GM18520 (cell line): ENCODE measurements at regions not wholly inside any gene's neighbourhood (a gene's known extent, or its start where the extent isn't known, plus 50 kb on each side); places are given as distances from the start of the nearest gene placed in this dataset.
"Not testable (repeated sequence)": the region's sequence is repeated elsewhere in the genome, so short reads cannot be mapped to it uniquely, and the experiment has no call there.

Experiments used
- ATAC-seq: cut with Tn5 transposase; IDR thresholded peaks from one replicate; pipeline ENCODE4 v1.9.1; 2021; ENCODE audit not compliant: unreplicated experiment

DNA sequence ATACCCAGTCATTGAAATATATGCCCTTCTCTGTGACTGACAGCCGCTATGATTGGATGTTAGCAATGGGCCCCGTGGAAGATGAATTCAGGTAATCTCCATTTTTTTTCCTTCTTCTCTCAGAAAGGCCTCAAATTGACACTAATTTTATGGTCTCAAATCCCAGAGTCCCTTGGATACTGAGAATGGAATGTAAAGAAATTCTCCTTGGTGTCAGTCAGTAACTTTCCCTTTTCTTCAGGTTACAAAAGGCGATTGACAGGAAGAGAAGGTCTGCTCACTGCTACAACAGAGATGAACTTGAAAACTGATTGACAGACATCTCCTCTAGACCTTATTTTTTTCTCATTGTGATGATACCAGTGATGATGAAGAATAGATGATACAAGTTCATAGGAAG is 748.3 kb downstream of the MAT2B start:
- ATAC-seq: no peak

DNA sequence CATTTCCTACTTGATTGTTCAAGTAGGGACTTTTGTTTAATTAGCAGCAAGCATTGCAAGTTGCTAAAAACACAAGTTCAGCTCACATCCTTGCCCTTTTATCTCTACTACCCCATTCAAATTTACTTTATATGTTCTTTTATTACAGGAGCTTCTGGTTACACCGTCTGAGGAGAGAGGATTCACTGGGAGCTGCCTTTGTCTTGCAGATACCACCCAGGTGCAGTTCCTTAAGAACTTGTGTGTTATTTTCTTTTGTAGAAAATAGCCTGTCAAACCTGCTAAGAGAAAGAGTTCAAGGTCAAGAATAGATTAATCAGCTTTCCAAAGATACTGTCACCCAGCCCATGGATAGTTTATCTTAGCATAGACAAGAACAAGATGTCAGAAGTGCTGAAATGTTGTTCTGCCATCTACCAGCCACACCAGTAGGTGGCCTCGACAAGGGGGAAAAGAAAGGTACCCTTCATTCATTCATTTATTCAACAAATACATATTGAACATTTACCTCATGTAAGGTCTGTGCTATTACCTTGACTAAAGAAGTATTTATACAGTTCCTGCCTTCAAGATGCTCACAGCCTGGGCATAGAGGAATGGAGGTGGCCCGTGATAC is 750.3 kb downstream of the MAT2B start:
- no peak for ATAC-seq

DNA sequence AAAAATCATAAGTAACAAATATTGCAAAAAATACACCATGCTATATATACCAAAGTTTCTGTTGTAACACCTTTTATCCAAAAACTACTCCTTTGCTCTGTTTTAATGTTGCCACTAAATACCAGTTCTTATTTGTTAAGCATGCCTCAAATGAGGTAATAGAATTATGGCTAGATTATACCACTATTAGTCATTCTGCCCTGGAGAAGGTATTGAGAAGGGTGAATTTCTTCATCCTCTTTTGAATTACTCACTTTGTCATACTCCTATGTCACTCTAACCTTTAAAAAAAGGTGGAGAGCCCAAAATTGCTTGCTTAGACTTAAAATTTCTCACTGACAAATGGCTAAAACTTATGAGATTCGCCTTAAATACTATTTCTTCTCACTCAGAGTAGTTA is 750.9 kb downstream of the MAT2B start:
- no peak for ATAC-seq

DNA sequence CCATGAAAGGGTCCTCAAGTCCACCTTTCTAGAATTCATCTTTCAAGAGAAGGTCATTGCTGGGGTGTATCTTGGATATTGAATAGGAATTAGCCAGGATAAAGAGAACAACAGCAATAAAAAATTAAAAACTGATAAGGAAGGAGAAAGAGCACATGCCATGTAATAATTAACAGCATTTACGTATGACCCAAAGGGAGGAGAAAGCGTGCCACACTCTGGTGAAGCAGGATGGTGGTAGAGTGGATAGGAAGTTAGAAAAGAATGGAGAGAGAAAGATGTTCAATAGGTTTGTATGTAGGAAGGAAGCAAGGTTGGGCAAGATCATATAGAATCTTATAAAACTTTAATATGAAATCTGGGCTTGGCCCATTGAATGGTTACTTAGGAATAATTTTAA is 751.5 kb downstream of the MAT2B start:
- ATAC-seq: no peak

DNA sequence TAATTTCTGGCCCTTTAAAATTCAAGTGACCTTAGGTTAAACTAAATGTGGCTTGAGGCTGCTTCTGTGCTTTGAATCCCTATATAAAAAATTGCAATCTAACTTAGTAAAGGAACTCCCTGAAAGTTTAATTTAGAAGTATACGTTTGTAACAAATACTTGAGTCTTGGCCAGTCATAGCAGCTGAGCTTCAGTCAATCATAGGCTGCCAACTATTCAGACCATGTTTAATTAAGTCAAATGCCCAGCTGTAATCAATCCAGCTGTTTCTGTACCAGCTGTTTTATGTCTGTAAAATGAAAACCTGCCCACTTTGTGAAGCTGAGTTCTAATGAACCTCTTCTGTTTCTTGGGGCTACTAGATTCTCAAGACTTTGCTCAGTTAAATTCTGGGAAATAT is 760.1 kb downstream of the MAT2B start:
- no peak for ATAC-seq

DNA sequence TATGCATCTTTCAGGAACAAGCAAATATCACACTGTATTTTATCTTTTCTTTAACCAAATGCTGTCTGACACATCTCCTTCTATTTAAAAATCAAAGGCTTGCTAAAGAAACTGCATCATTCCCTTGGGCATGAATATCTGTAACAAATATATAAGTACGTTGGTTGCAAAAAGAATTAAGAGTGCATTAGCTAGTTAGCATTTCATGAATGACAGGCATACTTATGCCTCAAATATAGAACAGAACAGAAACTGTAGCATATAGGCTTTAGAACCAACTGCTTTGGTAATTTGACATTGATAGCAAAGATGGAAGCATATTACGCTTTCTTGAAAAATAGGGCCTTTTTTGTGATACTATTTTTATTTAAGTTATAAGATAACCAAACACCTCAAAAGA is 761.2 kb downstream of the MAT2B start:
- ATAC-seq: no peak

DNA sequence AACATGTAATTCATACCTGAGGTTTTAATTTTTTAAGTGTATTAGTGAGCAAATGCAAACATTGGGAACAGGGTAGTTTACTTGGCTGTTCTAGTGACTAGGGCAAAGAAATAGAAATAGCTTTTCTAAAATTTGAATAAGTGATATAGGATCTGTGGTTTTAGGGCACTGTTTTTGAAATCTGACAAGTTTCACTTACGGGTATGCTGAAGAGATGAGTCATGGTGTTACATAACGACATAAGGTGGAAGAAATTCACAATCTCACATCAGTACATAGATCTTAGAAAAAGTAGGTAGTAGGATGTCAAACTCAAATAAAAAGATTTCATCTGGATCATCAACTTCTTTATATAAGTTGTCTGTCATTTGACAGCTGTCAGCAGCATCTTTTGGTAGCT is 772.3 kb downstream of the MAT2B start:
- peak; percentile 56 for ATAC-seq

DNA sequence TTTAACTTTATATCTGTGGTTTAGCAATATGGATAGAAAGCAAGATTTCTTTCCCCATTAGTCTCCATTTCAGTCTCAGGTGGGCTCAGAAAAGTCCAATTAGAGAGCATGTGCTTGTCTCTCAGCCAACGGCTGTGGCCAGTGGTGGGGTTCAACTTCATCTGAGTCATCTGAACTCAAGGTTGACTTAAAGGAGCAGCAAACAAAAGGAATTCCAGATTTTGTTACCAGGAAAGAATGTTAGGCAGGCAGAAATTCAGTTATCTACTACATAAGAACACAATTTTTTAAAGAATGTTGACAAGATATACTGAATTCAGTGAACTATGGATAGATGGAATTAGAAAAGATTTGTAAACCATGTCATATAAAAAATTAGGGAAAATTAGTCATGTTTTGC is 784.1 kb downstream of the MAT2B start:
- no peak for ATAC-seq

DNA sequence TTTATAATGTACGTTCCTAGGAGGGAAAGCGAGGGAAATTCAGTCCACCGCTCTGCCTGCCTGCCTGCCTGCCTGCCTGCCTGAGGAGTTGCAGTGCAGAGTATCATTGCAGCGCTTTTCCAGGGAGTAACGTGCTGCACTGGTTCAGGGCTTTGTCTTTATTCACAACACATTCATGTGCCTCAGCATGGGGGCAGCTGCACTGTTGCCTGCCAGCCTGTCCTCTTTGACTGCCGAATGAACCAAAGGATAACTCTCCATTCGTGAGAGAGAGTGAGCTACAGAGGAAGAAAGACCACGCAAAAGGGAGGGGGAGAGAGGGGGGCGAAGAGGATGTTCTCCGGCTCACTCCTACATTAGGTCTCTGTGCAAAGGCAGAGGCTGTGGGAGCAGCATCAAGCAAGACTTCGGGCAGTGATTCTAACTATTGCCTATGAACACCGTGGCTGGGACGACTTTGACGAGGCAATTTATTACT is 791.2 kb downstream of the MAT2B start:
- ATAC-seq: no peak

DNA sequence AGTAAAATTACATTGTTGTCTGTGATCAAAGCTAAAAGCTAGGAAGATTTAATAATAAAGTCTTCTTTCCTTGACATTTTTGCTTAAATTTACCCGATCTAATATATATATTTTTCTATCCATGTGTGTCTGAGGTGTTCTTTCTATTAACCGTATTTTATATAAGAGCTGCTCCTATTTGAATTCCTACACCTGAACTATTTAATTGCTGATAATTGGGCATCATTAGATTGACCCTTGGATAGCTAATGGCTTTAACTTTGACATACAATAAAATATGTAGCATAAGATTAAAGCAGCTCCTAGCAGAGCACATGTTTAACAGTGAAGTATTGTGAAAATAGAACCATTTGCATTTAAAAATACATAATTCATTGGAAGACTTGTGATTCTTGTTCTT is 792.7 kb downstream of the MAT2B start:
- no peak for ATAC-seq

DNA sequence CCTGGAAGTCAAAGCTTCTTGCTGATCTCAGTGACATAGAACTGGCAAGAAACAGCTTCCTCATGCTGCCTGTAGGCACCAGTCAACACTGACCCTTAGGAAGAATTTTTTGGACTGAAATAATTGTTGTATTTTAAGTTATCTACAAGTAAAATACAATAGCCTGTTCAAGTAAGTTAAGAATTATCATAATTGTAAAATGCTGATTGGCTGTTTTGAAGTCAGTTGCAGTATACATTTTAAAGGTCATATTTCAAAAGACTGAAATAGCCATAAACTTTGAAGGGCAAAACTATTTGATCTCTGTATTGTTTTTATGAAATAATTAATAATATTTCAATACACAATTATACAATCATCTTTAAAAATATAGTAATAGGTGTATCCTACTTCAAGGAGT is 794.9 kb downstream of the MAT2B start:
- no peak for ATAC-seq

DNA sequence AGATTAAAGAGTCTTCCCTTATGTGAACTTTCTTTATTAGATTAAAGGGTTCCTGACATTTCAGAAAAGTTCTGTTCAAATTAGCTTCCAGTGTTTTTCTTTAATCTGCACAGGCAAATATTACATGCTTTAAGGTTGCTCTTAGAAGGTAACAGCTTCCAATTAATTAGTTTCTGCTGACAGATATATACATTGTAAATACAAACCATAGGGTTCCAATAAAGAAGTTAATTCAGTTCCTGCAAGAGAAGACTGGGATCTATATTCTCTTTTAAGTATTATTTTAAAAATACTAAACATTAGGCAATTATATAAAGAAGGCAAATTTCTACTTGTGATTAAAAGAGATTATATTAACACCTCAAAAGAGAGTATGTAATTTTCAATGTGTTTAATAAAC is 795.7 kb downstream of the MAT2B start:
- ATAC-seq: no peak

DNA sequence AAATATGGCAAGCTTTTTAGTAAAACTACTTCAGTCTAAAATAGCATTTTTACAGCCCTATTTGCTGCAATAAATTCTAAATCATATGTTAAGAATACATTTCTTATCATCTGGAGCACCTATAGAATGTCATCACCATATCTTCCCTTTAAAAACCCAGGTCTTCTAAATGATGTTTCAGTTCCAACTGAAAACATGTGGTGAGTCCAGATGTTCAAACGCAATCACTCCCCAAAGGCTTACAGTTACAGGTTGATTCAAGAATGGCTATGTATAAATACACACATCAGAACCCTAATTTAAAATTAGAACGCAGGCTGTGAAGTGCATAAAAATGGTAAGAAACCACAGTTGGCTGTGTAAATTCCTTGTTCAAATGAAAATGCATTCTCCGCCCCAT is 796.3 kb downstream of the MAT2B start:
- ATAC-seq: no peak

DNA sequence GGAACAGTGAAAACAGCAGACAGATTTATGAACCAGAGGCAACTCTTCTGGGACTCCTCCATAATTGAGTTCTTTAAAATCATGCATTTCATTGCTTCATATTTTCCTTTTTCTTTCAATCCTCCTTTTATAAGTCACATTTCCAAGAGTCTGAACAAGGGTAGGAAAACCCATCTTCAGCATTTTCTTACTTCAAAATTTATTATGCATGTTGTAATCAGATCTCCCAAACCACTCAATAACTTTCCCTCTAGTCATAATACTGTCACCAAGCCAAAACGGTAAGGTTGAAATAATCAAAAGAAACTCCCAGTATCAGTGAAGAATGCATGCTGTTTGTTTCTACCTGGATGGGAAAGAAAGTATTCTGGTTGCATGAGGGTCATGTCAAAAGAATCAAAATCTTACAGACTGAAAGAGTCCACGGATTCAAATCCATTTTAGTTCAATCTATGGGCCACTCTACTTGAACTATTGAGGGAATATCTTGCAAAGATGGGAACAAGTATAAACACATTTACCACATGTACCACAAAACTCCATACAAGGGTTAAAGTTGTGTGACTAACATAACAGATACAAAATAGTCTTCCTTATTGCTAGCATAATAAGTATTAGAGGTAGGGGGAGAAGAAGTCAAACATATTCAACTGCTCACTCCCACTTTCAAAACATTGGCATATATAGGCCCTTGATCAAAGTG is 797.3 kb downstream of the MAT2B start:
- no peak for ATAC-seq

DNA sequence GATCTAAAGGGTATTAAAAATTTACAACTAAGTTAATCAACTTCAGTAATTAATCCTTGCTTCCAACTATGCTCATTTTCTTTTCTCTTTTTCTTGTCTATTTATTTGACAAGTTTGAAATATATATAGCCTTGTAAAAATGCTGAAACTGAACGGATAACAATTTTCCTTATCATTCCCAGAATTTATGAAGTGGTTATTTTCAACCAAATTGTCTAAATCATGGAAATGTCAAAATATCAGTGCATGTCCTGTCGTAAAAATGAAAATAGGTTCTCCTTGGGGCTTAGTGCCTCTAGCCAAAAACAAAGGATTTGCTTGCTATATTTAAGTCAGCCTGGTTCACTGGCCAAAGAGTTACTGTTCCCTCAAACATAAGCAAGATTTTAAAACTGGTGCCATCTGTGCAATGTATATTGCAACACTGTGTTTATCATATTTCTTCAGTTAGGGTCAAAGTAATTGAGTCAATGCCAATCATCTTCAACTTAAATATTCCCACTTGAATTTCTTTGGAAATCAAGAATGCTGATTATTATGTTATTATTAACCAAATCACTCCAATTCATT is 798.3 kb downstream of the MAT2B start:
- no peak for ATAC-seq

DNA sequence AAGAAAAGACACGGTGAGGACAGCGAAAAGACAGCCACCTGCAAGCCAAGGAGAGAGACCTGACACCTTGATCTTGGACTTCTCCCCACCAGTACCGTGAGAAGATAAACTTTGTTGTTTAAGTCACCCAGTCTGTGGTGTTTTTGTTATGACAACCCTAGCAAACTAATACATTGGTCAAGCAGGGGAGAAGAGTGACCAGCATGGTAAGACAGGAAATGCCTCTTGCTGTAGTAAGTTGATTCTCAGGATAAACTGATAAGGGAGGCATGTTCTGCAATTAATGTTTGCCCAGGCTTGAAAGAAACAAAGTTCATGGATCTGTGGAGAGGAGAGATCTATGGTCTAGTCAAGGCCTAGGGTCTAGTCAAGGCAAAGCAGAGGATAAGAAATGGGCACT is 801.2 kb downstream of the MAT2B start:
- no peak for ATAC-seq

DNA sequence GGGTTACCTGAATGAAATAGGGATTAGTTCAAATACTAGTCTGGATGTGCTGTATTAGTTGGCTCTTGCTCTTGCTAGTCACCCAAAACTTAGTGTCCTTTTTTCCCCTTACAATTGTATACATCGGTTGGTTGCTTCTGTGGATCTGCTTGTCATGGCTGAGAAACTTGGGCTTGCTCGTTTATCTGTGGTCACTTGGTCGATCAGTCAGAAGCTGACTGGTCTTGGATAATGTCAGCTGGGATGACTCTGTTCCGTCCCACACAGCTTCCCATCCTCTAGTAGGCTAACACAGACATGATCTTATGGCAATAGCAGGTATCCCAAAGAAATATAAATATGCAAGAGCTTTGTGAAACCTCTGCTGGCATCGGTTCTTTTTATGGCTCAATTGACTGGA is 807.4 kb downstream of the MAT2B start:
- ATAC-seq: no peak

DNA sequence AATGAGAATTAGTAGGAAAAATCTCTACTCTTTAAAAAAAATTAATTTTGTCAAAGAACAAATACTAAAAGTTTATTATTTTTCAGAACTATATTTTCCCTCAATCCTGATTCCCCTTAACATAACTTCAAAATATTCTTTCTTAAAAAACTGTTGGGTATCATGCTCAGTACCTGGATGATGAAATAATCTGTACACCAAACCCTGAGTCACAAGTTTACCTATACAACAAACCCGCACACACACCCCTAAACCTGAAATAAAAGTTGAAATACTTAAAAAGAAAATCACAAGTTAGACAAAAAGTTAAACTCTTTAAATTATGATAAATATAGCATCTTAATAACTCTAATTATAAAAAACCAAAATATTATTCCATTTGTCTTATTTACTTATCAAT is 812.3 kb downstream of the MAT2B start:
- no peak for ATAC-seq

DNA sequence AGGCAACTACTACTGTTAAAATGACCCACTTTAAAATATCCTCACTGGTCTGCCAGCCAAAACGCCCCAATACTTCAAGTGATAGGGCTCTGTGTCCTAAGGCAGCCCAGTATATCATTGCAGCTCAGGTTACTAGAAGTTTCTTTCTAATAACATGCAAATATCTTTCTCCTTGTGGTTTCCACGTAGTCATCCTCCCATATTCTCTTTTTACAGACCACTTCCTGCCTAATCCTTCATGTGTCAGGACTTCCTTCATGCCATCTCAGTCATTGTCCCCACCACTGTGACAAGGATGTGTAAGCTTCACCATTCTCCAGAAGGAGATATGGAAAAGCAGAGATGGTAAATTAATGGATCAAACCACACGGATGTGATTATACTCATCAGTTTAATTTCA is 813.7 kb downstream of the MAT2B start:
- ATAC-seq: no peak

DNA sequence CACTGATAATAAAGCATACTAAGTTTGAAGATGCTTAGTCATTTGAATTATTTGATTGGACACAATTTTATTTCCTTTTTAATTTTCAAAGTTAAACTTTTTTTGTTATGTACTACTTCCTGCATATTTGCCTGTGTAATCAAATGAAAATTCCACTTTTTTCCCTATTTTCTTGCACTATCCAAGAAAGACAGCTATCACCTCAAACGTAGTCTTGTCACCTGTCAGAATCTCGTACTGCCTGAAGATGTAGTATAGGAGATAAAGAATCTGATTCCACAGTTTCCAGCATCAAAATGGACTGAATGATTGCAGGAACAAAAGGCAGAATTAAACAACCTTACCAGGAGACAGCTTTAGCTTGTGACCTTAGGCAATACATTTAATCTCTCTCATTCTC is 818.8 kb downstream of the MAT2B start:
- no peak for ATAC-seq

DNA sequence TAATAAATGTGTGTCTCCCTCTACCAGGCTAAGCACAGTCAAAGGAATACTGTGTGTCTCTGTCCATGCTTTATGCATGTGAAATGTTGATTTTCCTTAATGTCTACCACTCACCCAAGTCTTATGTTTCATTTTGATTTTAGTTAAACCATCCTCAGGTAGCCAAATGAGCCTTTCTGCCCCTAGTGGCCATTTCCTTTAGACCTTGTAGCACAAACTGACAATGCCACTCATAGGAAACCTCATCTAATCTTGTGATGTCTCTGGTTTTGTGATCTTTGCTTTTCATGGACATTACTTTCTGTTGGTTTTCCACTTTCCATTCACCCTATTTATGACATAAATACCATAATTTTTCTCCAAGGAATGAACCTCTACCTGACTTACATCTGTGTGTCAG is 820.8 kb downstream of the MAT2B start:
- no peak for ATAC-seq

DNA sequence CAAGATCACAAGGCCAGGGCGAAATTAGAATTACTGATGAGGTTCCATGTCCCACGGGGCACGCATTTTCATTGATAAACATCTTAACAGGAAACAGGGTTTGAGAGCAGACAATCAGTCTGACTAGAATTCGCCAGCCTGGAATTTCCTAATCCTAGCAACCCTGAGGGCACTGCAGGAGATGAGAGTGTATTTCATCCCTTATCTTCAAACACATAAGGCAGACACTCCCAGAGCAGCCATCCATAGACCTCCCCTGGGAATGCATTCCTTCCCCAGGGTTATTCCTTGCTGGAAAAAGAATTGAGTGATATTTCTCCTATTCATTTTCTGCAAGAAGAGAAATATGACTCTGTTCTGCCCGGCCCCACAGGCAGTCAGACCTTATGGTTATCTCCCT is 821.7 kb downstream of the MAT2B start:
- not testable (repeated sequence) for ATAC-seq
